ENCODE measurements at regions not wholly inside any gene's neighbourhood (a gene's known extent, or its start where the extent isn't known, plus 50 kb on each side); places are given as distances from the start of the nearest gene placed in this dataset.

DNA sequence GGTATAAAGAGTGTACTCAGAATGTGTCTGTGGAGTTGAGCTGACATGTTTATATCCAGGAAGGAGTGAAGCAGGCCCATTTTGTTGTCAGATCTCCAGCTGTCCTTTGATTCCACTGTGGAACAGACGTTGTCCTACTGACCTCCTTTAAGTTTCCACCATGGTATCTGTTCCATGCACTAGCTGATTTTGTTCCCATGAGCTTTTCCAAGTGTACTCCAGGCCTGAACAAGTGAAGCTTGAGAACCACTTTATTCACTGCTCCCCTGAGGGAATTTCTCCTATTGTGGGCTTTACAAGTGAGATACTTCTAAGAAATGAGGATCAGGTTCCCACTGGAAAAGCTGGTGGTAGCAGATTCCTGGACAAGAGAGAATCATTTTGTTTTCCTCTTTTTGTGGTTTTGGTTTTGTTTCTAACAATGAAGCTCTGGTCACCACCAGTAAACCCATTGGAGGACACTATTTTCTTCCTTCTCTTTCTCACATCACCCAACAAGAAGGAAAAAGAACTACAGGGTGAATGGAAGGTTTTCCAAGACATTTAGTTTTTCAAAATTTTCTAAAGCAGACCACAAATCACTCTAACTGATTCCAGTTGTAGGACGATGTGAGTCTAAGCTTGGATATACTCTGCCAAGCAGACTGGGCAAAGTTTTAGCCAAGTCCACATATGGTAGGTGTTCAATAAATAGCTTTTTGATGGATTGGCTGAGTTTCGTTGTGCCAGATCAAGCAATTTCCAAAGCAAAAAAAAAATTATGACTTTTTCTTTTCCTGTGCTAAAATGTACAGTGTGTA lies 144.2 kb downstream of the JCAD start:
- ATAC-seq (ENCODE audit: insufficient read depth, low read depth) = no peak
- H3K4me3 ChIP-seq (ENCODE audit: low read depth in 1 of 2, low read length in 2 of 2) = no peak overlapping the region
- TF ChIP-seq, protein P1, sequence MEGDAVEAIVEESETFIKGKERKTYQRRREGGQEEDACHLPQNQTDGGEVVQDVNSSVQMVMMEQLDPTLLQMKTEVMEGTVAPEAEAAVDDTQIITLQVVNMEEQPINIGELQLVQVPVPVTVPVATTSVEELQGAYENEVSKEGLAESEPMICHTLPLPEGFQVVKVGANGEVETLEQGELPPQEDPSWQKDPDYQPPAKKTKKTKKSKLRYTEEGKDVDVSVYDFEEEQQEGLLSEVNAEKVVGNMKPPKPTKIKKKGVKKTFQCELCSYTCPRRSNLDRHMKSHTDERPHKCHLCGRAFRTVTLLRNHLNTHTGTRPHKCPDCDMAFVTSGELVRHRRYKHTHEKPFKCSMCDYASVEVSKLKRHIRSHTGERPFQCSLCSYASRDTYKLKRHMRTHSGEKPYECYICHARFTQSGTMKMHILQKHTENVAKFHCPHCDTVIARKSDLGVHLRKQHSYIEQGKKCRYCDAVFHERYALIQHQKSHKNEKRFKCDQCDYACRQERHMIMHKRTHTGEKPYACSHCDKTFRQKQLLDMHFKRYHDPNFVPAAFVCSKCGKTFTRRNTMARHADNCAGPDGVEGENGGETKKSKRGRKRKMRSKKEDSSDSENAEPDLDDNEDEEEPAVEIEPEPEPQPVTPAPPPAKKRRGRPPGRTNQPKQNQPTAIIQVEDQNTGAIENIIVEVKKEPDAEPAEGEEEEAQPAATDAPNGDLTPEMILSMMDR (IDR thresholded peaks at IDR 0.05; ENCODE audit: borderline replicate concordance, extremely low read depth, low read length, poor library complexity, severe bottlenecking) = no peak
- TF ChIP-seq EZH2 (IDR thresholded peaks at IDR 0.05; ENCODE audit: borderline replicate concordance, low read depth, low read length, severe bottlenecking) = no peak
- no peaks in the 10 kb centered on the region for H3K27me3 ChIP-seq (ENCODE audit: insufficient read depth, low read length, poor library complexity)
- no peaks in the 10 kb centered on the region for H3K79me2 ChIP-seq (ENCODE audit: insufficient read depth, low read length)
- no peak overlapping the region for H2AFZ ChIP-seq (ENCODE audit: low read depth, low read length)
- H3K9ac ChIP-seq (ENCODE audit: low read depth, low read length) = no peak overlapping the region
- H3K4me2 ChIP-seq (ENCODE audit: insufficient read depth, low read length) = no peak overlapping the region
- no peaks in the 10 kb centered on the region for H4K20me1 ChIP-seq (ENCODE audit: insufficient read depth, low read length)
- no peaks in the 10 kb centered on the region for H3K9me3 ChIP-seq (ENCODE audit: insufficient read depth, low read length, severe bottlenecking)
- H3K4me1 ChIP-seq (ENCODE audit: insufficient read depth, low read length) = no peaks in the 10 kb centered on the region
- H3K27ac ChIP-seq (ENCODE audit: low read length) = no peak overlapping the region
- no peaks in the 10 kb centered on the region for H3K36me3 ChIP-seq (ENCODE audit: insufficient read depth, low read length)
- no peak for DNase-seq

DNA sequence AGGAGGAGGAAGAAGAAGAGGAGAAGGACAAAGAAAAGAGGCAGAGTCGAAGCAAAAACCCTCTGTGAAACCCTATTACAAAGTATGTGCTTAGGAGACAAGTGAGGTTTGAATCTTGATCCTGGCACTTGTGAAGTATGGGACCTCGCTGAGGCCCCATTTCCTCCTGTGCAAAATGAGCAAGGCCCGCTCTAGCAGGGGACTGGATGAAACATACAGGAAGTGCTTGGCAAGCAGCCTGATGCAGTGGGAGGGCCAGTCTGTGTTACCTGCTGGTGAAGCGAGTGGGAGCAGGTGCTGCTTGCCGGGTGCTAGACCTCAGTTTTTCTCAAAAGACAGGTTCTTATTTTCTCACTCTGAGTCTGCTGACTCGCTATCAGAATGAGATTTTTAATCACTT lies 150.4 kb downstream of the JCAD start:
- peak; percentile 57 for DNase-seq
- peak overlapping the region; percentile 5; the same call in 1 of the 2 replicates for H3K4me2 ChIP-seq (ENCODE audit: insufficient read depth, low read length)

DNA sequence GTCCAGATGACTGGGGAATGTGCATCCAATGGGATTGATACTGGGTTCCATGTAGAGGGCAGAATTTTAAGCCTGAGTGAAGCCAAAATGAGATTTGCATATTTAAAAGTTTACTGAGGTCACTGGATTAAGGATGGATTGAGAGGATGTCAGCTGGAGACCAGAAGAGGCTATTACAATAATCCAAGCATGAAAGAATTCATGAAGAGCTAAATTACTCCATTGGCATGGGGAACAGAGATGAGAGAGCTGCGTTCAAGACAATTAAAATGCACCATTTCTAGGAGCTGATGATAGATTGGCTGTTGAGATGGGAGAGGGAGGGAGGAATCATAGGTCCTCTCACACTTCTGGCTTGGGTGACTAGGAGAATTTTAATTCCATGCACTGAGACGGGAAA lies 158.5 kb downstream of the JCAD start:
- no peak overlapping the region for H3K4me3 ChIP-seq (ENCODE audit: low read depth in 1 of 2, low read length in 2 of 2)
- ATAC-seq (ENCODE audit: insufficient read depth, low read depth) (no peak), DNase-seq (no peak)
- H4K20me1 ChIP-seq (ENCODE audit: insufficient read depth, low read length) = no peaks in the 10 kb centered on the region
- no peaks in the 10 kb centered on the region for H3K79me2 ChIP-seq (ENCODE audit: insufficient read depth, low read length)
- H3K9me3 ChIP-seq (ENCODE audit: insufficient read depth, low read length, severe bottlenecking) = no peaks in the 10 kb centered on the region
- no peak overlapping the region for H3K4me2 ChIP-seq (ENCODE audit: insufficient read depth, low read length)
- TF ChIP-seq, protein P1 (IDR thresholded peaks at IDR 0.05; ENCODE audit: borderline replicate concordance, extremely low read depth, low read length, poor library complexity, severe bottlenecking) = no peak
- TF ChIP-seq EZH2 (IDR thresholded peaks at IDR 0.05; ENCODE audit: borderline replicate concordance, low read depth, low read length, severe bottlenecking) = no peak
- no peak overlapping the region for H3K27ac ChIP-seq (ENCODE audit: low read length)
- H2AFZ ChIP-seq (ENCODE audit: low read depth, low read length) = no peak overlapping the region
- H3K4me1 ChIP-seq (ENCODE audit: insufficient read depth, low read length) = no peaks in the 10 kb centered on the region
- no peaks in the 10 kb centered on the region for H3K36me3 ChIP-seq (ENCODE audit: insufficient read depth, low read length)
- H3K9ac ChIP-seq (ENCODE audit: low read depth, low read length) = no peak overlapping the region
- no peaks in the 10 kb centered on the region for H3K27me3 ChIP-seq (ENCODE audit: insufficient read depth, low read length, poor library complexity)

More for the DNA sequence above, 150.4 kb downstream of the JCAD start:
- no peaks in the 10 kb centered on the region for H3K79me2 ChIP-seq (ENCODE audit: insufficient read depth, low read length)
- H4K20me1 ChIP-seq (ENCODE audit: insufficient read depth, low read length) = no peaks in the 10 kb centered on the region
- H3K36me3 ChIP-seq (ENCODE audit: insufficient read depth, low read length) = no peaks in the 10 kb centered on the region
- H3K27ac ChIP-seq (ENCODE audit: low read length) = peak overlapping the region; percentile 38
- H3K9ac ChIP-seq (ENCODE audit: low read depth, low read length) = peak overlapping the region; percentile 29; the same call in 1 of the 2 replicates
- H3K4me3 ChIP-seq (ENCODE audit: low read depth in 1 of 2, low read length in 2 of 2) = no peak overlapping the region
- H3K4me1 ChIP-seq (ENCODE audit: insufficient read depth, low read length) = peaks cover 11% of the 10 kb centered on the region
- no peak for TF ChIP-seq EZH2 (IDR thresholded peaks at IDR 0.05; ENCODE audit: borderline replicate concordance, low read depth, low read length, severe bottlenecking)
- TF ChIP-seq, protein P1 (IDR thresholded peaks at IDR 0.05; ENCODE audit: borderline replicate concordance, extremely low read depth, low read length, poor library complexity, severe bottlenecking) = no peak
- H2AFZ ChIP-seq (ENCODE audit: low read depth, low read length) = peak overlapping the region; percentile 67
- no peaks in the 10 kb centered on the region for H3K27me3 ChIP-seq (ENCODE audit: insufficient read depth, low read length, poor library complexity)
- no peaks in the 10 kb centered on the region for H3K9me3 ChIP-seq (ENCODE audit: insufficient read depth, low read length, severe bottlenecking)
- ATAC-seq (ENCODE audit: insufficient read depth, low read depth) = peak; percentile 96

All from DND-41 (cell line).